ENCODE measurements at regions not wholly inside any gene's neighbourhood (a gene's known extent, or its start where the extent isn't known, plus 50 kb on each side); places are given as distances from the start of the nearest gene placed in this dataset.
"Not testable (repeated sequence)": the region's sequence is repeated elsewhere in the genome, so short reads cannot be mapped to it uniquely, and the experiment has no call there.

- DNase-seq, result no peak
Observed at GRCh38 chr3:82595530-82595929, 834.1 kb upstream of the GBE1 start.

- DNase-seq, result no peak
Observed at GRCh38 chr3:82587174-82587573, 825.7 kb upstream of the GBE1 start.

GRCh38 chr3:82586414-82586813 lies 825.0 kb upstream of the GBE1 start:
- DNase-seq, result no peak

- not testable (repeated sequence) for DNase-seq
Observed at GRCh38 chr3:82586002-82586401, 824.6 kb upstream of the GBE1 start.

- DNase-seq, result not testable (repeated sequence)
Observed at GRCh38 chr3:82585591-82585990, 824.1 kb upstream of the GBE1 start.

GRCh38 chr3:82584861-82585260 lies 823.4 kb upstream of the GBE1 start:
- not testable (repeated sequence) for DNase-seq

- DNase-seq, result not testable (repeated sequence)
Observed at GRCh38 chr3:82584415-82584814, 823.0 kb upstream of the GBE1 start.

- DNase-seq, result no peak
Observed at GRCh38 chr3:82581350-82581749, 819.9 kb upstream of the GBE1 start.

- no peak for DNase-seq
Observed at GRCh38 chr3:82572721-82573120, 811.3 kb upstream of the GBE1 start.

- DNase-seq, result no peak
Observed at GRCh38 chr3:82568776-82569338, 807.4 kb upstream of the GBE1 start.

- DNase-seq, result no peak
Observed at GRCh38 chr3:82567029-82567600, 805.7 kb upstream of the GBE1 start.

GRCh38 chr3:82562896-82563295 lies 801.5 kb upstream of the GBE1 start:
- DNase-seq, result no peak

- DNase-seq, result no peak
Observed at GRCh38 chr3:82561784-82562183, 800.3 kb upstream of the GBE1 start.

- no peak for DNase-seq
Observed at GRCh38 chr3:82558081-82558480, 796.6 kb upstream of the GBE1 start.

GRCh38 chr3:82556113-82556512 lies 794.7 kb upstream of the GBE1 start:
- DNase-seq, result no peak

GRCh38 chr3:82542556-82542955 lies 781.1 kb upstream of the GBE1 start:
- DNase-seq, result not testable (repeated sequence)

GRCh38 chr3:82521657-82522056 lies 760.2 kb upstream of the GBE1 start:
- DNase-seq, result no peak

- DNase-seq, result no peak
Observed at GRCh38 chr3:82520846-82521245, 759.4 kb upstream of the GBE1 start.

- DNase-seq, result no peak
Observed at GRCh38 chr3:82509951-82510603, 748.6 kb upstream of the GBE1 start.

- no peak for DNase-seq
Observed at GRCh38 chr3:82509106-82509842, 747.8 kb upstream of the GBE1 start.

GRCh38 chr3:82506204-82506603 lies 744.8 kb upstream of the GBE1 start:
- no peak for DNase-seq

GRCh38 chr3:82505079-82505756 lies 743.8 kb upstream of the GBE1 start:
- DNase-seq, result no peak

GRCh38 chr3:82498186-82498585 lies 736.7 kb upstream of the GBE1 start:
- no peak for DNase-seq
